Spleen (tissue), 7 donors: ENCODE measurements at regions not wholly inside any gene's neighbourhood (a gene's known extent, or its start where the extent isn't known, plus 50 kb on each side); places are given as distances from the start of the nearest gene placed in this dataset.

ENCODE experiments used
- POLR2A ChIP-seq, 3 donors: fragments of 450-650 bp; IDR thresholded peaks; one replicate each; pipeline ENCODE4 v1.5.1; 2017; ENCODE audit warnings: antibody characterized with exemption in 3 of 3, mild to moderate bottlenecking in 1 of 3
- POLR2AphosphoS5 ChIP-seq, 3 donors: sonication (generic); formaldehyde crosslinking; IDR thresholded peaks; one replicate each; pipeline ENCODE4 v1.5.1; 2017; ENCODE audit warnings: antibody characterized with exemption in 3 of 3
- TF ChIP-seq, protein P1 (sequence below), 11 experiments: fragments of 200-600 bp in 7 of 11; fragments of 450-650 bp in 4 of 11; sonication (generic) in 4 of 11; IDR thresholded peaks in 8 of 11; conservative IDR thresholded peaks in 3 of 11; 1 replicate in 7 of 11; 2 replicates in 4 of 11; pipeline versions ENCODE4 v1.4.0 to v1.8.0; 2016 to 2021; ENCODE audit warnings: antibody characterized with exemption in 11 of 11, inconsistent platforms in 4 of 11, mild to moderate bottlenecking in 1 of 11
- donor health status: DM: no; HTN: no; CAD: no; lungs with moderate emphysema.
- donor health status: DM: no; HTN: no; CAD: no.
- donor health status: DM: no; HTN: no; CAD: no.

DNA sequence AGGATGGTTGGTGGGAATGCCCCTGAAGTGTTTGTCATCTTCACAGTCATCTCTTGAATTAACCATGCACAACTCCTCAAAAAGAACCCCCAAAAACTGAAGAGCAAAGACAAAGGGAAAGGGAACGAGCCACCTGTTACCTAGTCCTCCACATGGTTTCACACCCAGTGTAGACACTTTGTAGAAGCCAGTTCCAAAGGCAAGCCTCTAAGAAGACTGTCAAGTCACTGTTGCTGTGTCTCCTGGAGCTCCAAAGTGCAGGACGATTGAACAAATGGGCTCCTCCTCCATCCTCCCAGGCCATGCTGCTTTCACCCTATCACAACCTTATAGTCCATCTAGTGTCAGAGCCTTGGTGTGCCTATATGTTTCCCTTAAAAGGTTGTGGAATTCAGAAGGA, 277.6 kb upstream of the PRDM1 start:
- TF ChIP-seq, protein P1, sequence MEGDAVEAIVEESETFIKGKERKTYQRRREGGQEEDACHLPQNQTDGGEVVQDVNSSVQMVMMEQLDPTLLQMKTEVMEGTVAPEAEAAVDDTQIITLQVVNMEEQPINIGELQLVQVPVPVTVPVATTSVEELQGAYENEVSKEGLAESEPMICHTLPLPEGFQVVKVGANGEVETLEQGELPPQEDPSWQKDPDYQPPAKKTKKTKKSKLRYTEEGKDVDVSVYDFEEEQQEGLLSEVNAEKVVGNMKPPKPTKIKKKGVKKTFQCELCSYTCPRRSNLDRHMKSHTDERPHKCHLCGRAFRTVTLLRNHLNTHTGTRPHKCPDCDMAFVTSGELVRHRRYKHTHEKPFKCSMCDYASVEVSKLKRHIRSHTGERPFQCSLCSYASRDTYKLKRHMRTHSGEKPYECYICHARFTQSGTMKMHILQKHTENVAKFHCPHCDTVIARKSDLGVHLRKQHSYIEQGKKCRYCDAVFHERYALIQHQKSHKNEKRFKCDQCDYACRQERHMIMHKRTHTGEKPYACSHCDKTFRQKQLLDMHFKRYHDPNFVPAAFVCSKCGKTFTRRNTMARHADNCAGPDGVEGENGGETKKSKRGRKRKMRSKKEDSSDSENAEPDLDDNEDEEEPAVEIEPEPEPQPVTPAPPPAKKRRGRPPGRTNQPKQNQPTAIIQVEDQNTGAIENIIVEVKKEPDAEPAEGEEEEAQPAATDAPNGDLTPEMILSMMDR (IDR thresholded peaks at IDR 0.05 in 8 of 11, conservative IDR thresholded peaks at IDR 0.05 in 3 of 11) = no peak
- TF ChIP-seq POLR2AphosphoS5 (IDR thresholded peaks at IDR 0.05) = no peak
- TF ChIP-seq POLR2A (IDR thresholded peaks at IDR 0.05) = no peak
